ENCODE measurements at regions not wholly inside any gene's neighbourhood (a gene's known extent, or its start where the extent isn't known, plus 50 kb on each side); places are given as distances from the start of the nearest gene placed in this dataset.
"Not testable (repeated sequence)": the region's sequence is repeated elsewhere in the genome, so short reads cannot be mapped to it uniquely, and the experiment has no call there.

DNA sequence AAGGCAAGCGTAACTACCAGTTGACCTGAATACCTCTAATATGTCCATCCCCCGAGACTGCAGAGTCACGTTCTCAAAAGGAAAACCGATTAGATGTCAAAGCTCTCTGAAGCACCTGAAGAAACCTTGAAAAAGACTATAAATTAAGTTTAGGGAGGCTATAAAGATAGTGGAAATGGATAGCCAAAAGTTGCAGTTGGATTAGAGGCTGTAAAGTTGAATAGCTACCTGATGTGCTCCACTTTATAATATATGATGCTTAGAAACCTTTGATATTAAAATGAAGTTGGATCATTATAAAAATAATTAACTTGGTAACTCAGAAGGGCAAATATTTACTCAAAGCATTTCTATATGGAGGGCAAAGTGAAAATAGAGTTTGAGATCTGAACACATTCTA is 506.6 kb upstream of the AGA start:
- no peak for DNase-seq (ENCODE audit: low read depth)

DNA sequence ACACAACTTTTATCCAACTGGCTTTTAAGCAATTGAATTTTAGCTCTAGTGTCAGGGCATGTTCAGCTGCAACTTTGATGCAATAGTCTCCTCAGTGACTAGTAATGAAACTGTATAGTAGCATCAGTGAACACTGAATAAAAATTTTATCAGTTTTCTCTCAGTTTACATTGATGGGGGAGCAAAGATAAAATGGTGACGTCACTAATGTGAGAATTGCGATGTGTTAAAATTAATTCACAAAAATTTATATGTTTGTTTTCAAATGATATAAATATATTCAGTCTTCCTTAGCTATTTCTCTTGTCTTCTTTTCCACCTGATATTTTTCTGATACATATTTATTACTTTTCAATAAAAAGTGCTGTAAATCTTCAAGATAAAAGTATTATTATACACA is 508.8 kb upstream of the AGA start:
- DNase-seq (ENCODE audit: low read depth) = no peak

DNA sequence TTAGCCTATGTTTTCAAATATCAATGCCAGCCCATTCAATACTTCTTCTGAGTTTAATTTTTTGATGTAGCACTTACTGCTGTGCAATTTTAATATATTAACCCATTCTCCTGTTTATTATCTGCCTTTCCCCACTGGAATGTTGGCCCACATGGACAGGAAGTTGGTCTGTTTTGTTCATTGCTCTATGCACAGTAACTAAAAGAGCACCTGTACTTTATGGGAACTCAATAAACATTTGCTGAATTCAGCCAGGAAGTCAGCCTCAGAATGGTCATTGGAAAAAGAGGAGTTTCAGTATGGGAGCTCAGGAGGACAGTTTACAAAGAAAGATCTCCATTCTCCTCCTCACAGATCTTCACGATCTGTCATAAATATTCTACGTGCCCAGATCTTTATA is 510.5 kb upstream of the AGA start:
- DNase-seq (ENCODE audit: low read depth) = no peak

DNA sequence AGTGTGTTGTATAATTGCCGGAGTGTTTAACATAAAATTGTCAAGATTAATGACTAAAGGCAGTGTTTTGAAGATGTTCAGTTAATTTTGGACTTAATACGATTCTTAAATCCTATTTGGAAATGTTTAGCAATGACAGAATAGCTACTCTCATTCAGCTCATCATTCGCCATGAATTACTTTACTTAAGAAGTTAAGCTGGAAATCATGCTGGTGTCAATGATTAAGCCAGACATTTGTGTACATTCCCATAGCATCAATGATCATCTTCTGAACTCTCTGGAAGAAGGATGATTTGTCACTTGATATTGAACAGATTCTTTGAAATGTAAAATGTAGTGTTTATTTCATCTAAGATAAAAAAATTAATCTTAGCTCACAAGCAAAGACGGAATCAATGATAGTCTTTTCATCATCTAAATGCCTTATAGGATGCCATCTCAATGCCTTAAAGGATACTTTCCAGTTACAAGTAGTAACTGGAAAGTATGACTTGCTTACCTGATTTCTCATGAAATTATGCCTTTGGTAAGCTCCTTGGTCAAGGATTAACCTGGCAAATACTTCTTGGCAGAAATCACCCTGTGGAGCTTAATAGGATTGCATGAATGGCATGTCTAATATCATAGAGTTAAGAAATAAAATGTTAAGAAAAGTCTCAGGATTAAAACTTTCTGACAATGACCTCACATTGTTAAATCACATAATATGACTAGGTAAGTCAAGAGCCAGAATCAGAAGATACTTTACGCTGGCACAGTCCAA is 515.5 kb upstream of the AGA start:
- no peak for DNase-seq (ENCODE audit: low read depth)

DNA sequence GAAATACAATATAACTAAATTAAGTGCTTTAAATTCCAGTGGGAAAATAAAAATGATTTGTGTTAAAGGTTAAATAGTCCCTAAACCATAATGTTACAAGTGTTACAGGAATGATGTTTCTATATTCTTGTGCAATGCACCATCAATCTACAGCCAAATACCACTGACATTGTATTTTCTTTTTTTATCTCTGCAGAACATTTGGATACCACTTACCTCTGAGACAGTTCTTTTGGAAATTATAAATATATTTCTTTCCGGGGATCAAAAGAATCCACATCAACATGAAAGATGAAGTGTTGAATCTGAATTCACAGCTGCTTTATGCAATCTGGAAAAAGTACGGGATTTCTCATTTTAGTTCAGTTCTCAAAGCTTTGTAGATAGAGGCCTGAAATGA is 518.3 kb upstream of the AGA start:
- no peak for DNase-seq (ENCODE audit: low read depth)

DNA sequence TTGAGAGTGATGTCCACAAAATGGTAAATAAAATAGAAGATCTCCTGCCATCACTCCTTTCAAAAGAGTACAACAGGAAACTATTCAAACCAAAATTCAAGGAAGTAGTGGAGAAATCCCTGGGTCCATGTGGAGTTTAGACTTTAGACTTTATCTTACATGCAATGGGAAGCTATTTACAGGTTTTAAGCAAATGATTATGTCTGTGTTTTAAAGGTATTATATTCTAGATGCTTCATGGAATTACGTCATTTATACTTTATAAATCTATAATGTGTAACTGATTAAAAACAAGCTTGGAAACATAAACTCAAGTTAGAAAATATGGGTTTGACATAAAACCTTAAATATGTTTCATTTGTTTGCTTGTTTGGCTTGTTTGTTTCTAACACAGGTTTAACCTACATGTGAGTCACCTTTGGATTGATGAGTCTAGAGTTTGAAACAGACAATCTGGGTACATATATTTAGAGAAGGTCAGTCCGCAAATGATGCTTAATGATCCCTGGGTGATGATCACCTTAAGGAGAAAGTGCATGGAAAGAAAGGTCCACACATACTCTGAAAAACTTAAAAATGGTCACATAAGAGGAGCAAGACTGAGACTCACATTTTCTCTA is 519.6 kb upstream of the AGA start:
- no peak for DNase-seq (ENCODE audit: low read depth)

DNA sequence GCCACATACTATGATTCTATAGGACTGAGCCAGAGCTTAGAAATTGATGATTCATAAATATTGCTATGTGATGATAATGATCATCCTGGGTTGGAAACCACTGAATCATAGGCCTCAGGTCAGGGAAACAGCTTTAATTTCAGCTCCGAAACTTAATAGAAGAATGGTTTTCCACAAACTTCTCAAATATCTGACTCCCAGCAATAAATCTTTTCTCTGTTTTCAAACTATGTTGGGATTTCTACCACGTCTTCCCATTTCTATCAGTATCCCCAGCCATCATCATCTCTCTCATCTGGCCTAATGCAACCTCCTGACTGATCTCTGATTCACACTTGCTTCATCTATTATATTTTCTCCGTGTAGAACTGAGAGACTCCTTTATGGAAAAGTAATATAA is 521.8 kb upstream of the AGA start:
- no peak for DNase-seq (ENCODE audit: low read depth)

DNA sequence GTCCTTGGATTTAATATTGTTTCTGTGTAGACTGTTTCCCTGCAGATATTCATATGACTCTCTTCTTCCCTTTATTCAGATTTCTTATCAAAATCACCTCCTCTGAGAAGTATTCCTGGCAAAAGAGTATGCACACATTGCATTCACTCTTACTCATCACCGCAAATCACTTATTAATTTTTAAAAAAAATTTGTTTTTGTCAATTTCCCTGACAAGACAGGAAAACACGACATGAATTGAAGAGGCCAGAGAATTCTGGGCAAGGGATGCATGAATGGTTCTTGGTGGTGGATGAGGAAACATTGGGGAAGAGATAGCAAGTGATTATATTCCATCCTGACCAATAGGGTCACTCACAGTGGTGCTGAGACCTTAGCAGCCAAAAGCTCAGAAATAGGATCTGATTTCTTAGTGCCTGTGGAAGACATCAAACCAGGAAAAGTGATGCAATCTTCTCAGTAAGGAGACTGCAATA is 522.5 kb upstream of the AGA start:
- DNase-seq (ENCODE audit: low read depth) = no peak

DNA sequence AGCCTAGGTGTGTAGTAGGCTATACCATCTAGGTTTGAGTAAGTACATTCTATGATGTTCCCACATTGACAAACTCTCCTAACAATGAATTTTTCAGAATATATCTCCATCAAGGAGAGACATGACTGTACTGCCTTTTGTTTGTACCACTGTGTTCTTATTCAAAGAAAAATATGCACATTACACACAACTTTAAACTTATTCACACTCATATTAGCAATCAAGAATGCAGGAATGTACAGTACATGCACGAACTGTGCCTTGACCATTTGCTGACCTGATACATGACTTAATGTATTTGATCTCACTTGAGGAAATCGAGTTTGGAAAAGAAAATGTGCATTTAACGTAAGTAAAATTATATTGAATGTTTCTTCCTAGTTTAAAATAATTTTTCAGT is 525.1 kb upstream of the AGA start:
- no peak for DNase-seq (ENCODE audit: low read depth)

DNA sequence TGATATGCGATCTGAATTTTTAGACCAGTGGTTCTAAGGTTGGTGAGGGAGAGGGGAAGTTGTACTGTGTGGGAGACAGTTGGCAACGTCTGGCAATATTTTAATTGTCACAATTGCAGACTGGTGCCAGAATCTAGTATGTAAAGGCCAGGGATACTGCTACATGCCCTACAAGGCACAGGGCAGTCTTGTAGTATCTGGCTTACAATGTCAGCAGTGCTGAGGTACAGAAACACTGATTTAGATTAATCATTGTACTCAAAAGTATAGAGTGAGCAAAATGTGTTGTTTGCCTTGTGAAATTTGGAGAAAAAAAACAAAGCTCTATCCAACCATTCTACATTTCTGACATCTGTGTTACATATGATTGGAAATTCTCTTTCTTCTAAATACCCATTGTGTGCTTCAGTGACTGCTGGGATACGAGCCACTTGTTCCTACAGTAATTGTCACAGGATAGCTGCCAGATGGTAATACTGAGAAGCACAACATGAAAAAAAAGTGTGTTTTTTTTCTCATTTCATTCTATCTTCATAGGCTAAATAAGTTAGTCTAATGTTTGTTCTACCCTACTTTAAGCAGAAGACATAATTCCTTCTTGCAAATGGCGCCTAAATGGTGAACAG is 526.7 kb upstream of the AGA start:
- no peak for DNase-seq (ENCODE audit: low read depth)

DNA sequence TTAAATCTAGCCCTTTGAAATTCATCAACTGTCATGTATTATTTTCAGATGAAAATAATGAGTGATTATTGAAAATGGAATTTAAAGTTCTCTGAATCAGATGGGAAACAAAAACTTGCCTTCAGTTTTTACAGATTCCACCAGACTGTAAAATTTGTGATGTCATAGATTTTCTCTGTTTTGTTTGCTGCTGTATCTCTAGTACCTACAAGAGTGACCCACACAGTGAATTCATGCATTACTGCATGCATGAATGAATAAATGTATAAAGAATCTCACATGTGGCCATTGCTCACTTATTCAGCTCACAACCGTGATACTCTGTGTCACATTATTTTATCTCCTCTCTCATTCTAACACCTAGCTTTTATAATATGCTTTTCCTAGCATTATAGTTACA is 532.2 kb upstream of the AGA start:
- no peak for DNase-seq (ENCODE audit: low read depth)

DNA sequence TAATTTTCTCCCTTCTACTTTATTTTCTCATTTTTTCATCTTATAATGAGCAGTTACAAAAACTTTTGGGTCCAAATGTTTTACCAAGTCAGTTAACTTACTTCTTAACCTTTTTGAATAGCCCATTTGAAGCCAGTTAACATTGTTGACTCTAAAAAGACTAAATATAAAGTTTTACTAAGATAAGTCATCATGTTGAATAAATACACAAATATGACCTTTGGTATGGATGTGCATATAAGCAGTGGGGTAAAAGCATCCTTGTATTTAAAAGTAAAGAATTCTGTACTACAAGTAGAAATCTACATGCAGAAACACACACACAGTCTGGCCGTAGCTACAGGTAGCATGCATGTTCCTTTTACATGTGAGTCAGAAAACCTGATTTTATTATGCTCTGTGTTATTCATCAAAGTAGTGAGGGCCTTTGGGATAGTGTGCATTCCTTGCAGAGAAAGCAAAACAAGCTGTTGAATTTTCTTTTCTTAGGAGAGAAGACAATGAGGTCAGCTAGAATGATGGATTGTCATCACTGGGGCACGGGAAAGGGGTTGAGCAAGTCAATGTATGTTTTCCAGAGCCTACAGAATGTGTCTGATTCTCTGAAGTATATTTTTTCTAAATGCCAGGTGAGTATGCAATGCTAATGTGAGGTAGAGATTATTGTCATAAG is 533.2 kb upstream of the AGA start:
- DNase-seq (ENCODE audit: low read depth) = no peak

DNA sequence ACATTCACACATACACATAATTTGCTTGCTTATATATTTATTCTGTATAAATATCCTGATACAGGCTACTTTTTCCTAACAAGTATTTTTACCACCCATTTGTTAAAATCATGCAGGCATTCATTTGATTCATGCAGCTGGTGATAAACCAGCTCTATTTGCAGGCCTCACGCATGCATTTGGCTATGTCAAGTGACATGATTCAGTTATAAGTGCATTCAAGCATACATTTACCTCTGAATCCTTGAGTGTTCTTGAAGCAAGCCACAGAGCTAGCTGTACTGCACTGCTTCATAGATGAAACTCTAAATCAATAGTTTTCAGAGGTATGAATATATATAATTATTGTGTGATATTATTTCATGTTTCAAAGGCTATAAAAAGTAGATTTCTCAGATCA is 544.0 kb upstream of the AGA start:
- no peak for DNase-seq (ENCODE audit: low read depth)

DNA sequence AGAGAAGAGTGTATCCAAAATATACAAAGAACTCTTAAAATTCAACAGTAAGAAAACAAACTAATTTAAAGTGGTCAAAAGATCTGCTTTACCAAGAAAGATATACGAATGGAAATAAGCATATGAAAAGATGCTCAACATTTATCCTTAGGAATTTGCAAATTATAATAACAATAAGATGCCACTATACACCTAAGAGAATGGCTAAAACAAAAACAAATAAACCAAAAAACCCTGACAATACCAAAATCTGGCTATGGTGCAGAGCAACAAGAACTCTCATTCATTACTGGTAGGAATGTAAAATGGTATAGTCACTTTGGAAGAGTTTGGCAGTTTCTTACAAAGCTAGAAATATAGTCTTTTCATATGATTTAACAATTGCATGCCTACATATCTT is 545.7 kb upstream of the AGA start:
- DNase-seq (ENCODE audit: low read depth) = no peak

DNA sequence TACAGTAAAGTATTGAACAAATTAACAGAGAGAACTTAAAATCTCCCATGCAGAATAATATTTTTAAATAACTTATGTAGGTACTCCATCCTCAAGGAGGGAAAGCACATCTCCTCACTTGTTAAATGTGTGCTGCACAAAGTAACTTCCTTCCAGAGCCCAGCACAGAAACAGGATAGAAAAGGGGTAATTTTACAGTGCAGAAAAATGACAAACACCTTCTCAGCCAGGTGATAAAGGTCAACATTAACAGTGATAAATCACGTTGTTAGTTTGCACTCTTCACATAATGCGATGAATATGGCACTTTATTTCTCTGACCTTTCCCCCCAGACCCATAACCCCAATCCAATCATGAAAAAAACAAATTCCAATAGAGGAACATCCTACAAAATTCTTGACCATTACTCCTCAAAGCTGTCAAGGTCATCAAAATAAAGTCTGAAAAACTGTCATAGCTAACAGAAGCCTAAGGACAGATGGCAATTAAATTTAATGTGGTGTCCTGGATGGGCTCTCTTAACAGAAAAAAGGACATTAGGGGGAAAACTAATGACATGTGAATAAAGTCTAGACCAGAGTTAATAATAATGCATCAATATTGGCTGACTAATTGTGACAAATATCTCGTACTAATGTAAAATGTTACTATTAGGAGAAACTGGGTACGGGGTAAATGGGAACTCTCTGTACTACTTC is 547.4 kb upstream of the AGA start:
- DNase-seq (ENCODE audit: low read depth) = no peak

DNA sequence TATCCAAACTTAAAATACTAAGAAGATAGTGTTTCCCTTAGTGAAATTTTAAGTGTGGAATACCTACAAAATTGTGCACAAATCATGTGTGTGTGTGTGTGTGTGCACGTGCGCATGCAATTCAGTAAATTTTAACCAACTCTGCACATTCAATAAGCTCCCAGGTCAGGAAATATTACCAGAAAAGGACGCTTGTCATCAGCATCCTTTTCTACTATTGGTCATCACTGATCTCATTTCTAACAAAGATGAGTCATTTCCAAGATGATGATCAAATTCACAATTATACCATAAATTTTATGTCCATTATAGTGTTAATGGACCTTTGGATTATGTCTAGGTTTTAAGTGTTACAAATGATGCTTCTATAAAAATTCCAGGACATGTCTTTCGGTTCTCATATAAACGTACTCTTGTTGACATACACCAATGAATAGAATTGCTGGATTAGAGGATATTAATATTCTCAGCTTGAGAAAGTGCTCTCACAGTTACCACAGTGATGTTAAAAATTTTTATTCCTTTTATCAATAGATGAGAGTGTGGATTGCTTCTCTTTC is 560.9 kb upstream of the AGA start:
- DNase-seq (ENCODE audit: low read depth) = no peak

DNA sequence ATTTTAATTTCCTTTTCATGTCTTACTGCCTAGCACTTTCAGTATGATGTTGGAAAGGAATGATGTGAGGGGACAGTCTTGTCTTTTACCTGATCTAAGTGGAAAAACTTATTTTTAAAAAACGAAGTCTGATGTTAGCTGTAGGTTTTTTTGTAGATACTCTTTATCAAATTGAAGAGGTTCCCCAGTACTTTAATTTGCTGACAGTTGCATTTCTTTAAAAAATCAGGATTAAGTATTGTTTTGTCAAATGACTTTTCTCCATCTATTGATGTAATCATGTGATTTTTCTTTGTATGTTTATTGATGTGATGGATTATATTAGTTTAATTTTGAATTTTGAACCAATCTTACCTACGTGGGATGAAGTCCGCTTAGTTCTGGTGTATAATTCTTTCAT is 568.4 kb upstream of the AGA start:
- DNase-seq (ENCODE audit: low read depth) = no peak

DNA sequence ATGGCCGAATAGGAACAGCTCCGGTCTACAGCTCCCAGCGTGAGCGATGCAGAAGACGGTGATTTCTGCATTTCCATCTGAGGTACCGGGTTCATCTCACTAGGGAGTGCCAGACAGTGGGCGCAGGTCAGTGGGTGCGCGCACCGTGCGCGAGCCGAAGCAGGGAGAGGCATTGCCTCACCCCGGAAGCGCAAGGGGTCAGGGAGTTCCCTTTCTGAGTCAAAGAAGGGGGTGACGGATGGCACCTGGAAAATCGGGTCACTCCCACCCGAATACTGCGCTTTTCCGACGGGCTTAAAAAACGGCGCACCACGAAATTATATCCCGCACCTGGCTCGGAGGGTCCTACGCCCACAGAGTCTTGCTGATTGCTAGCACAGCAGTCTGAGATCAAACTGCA is 572.8 kb upstream of the AGA start:
- not testable (repeated sequence) for DNase-seq (ENCODE audit: low read depth)

DNA sequence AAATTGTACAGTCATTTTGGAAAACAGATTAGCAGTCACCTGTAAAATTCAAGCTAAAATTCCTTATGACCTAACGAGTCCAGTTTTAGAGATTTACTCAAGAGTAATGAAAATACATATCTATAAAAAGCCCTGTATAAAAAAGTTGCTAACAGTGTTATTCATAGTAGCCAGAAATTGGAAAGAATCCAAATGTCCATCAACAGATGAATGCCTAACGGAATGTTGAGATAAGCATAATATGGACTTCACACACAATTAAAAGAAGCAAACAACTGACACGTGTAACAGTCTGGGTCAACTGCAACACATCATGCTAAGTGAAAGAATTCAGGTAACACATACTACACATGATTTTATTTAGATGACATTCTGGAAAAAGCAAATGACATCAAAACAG is 584.8 kb upstream of the AGA start:
- no peak for DNase-seq (ENCODE audit: low read depth)

DNA sequence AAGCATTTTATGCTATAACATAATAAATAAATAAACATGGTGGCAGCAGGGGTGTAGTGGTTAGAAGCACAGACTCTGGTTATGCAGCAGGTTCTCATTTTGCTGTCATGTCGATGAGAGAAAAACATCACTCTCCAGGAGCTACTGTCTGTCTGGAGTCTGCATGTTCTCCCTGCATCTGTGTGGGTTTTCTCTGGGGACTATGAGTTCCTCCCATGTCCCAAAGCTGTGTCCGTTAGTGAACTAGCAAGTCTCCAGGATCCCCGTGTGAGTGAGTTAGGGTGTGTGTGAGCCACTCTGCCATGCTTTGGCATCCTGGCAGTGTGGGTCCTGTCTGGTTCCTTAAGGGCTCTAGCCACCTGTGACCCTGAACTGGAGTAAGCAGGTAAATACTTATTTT is 585.6 kb upstream of the AGA start:
- DNase-seq (ENCODE audit: low read depth) = no peak

DNA sequence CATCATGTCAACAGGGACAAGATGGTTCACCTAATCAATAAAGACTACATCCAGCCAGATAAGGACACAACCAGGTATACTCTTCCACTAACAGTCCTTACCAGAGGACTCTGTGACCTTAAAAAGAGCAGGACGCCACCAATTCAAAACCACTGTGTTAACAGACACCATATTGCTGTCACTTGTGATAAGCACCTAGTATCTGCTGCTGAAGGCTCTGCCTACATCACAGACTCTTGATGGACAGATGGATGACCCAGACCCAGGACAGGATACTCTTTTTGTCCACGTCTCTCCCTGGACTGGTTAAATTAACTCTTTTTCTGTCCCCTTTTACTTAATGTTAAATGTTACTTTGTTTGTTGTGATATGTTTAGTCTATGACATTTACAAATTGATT is 586.2 kb upstream of the AGA start:
- no peak for DNase-seq (ENCODE audit: low read depth)
